ENCODE measurements at regions not wholly inside any gene's neighbourhood (a gene's known extent, or its start where the extent isn't known, plus 50 kb on each side); places are given as distances from the start of the nearest gene placed in this dataset.

- Histone ChIP-seq H3K9me3 (ENCODE audit: insufficient read depth, low read length, severe bottlenecking) (no peaks in the 10 kb centered on the region), H4K20me1 (ENCODE audit: insufficient read depth, low read length) (no peaks in the 10 kb centered on the region), H3K4me3 (ENCODE audit: low read depth in 1 of 2, low read length in 2 of 2) (no peak overlapping the region), H3K27ac (ENCODE audit: low read length) (no peak overlapping the region), H3K79me2 (ENCODE audit: insufficient read depth, low read length) (no peaks in the 10 kb centered on the region), H3K4me1 (ENCODE audit: insufficient read depth, low read length) (no peaks in the 10 kb centered on the region), H2AFZ (ENCODE audit: low read depth, low read length) (no peak overlapping the region), H3K36me3 (ENCODE audit: insufficient read depth, low read length) (no peaks in the 10 kb centered on the region), H3K27me3 (ENCODE audit: insufficient read depth, low read length, poor library complexity) (peaks cover 4% of the 10 kb centered on the region), H3K4me2 (ENCODE audit: insufficient read depth, low read length) (no peak overlapping the region), H3K9ac (ENCODE audit: low read depth, low read length) (no peak overlapping the region)
- no peak for DNase-seq
- ATAC-seq (ENCODE audit: insufficient read depth, low read depth): no peak
- no peak for TF ChIP-seq CTCF (IDR thresholded peaks at IDR 0.05; ENCODE audit: borderline replicate concordance, extremely low read depth, low read length, poor library complexity, severe bottlenecking)
These were observed 86.1 kb upstream of the SMIM30 start for GRCh38 chr7:113204415-113204814.

DNA sequence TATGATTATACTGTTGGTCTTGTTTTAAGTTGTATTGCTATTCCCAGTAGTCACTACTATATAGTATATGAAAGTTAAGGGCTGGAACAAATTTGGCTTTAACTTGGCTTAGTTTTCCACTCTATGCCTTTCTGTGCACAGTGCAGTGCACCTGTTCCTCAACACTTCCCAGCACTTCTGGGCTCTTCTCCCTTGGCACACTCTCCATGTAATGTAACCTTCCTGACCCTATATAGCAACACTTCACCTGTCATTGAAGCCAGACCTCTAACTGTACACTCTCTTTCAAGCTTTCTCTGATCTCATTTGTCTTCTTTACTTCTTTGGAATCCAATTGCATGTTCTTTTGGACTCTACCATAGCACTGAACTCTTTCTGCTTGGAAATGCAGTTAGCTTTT lies 83.9 kb upstream of the SMIM30 start:
- no peaks in the 10 kb centered on the region for H3K9me3 ChIP-seq (ENCODE audit: insufficient read depth, low read length, severe bottlenecking)
- ATAC-seq (ENCODE audit: insufficient read depth, low read depth): no peak

DNA sequence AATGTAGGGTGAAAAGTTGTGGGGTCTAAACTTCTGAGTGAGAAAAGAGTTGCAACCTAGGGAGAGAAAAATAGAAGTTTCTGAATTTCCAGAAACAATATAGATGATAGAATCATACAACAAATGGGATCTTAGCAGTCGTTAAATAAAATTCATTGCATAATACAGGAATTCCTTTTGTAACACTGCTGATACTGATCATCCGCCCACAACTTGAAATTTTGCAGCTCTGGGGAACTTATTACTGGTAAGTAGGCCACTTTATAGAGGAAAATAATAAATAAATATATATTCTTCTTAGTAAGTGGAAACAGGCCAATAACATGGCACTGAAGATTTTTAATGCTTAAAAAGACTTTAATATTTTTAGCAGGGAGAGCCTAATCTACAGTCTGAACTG lies 81.9 kb upstream of the SMIM30 start:
- no peaks in the 10 kb centered on the region for H3K9me3 ChIP-seq (ENCODE audit: insufficient read depth, low read length, severe bottlenecking)
- H3K27ac ChIP-seq (ENCODE audit: low read length): no peak overlapping the region
- ATAC-seq (ENCODE audit: insufficient read depth, low read depth): no peak
- H3K4me1 ChIP-seq (ENCODE audit: insufficient read depth, low read length): no peaks in the 10 kb centered on the region
- H3K27me3 ChIP-seq (ENCODE audit: insufficient read depth, low read length, poor library complexity): peaks cover 4% of the 10 kb centered on the region
- no peaks in the 10 kb centered on the region for H3K36me3 ChIP-seq (ENCODE audit: insufficient read depth, low read length)
- H3K4me3 ChIP-seq (ENCODE audit: low read depth in 1 of 2, low read length in 2 of 2): no peak overlapping the region
- no peak overlapping the region for H3K9ac ChIP-seq (ENCODE audit: low read depth, low read length)
- H3K79me2 ChIP-seq (ENCODE audit: insufficient read depth, low read length): no peaks in the 10 kb centered on the region
- DNase-seq: no peak
- no peak overlapping the region for H3K4me2 ChIP-seq (ENCODE audit: insufficient read depth, low read length)
- no peak overlapping the region for H2AFZ ChIP-seq (ENCODE audit: low read depth, low read length)
- H4K20me1 ChIP-seq (ENCODE audit: insufficient read depth, low read length): no peaks in the 10 kb centered on the region
- TF ChIP-seq EZH2 (IDR thresholded peaks at IDR 0.05; ENCODE audit: borderline replicate concordance, low read depth, low read length, severe bottlenecking): no peak
- TF ChIP-seq CTCF (IDR thresholded peaks at IDR 0.05; ENCODE audit: borderline replicate concordance, extremely low read depth, low read length, poor library complexity, severe bottlenecking): no peak

More for the DNA sequence above, 83.9 kb upstream of the SMIM30 start:
- H4K20me1 ChIP-seq (ENCODE audit: insufficient read depth, low read length): no peaks in the 10 kb centered on the region
- H3K4me3 ChIP-seq (ENCODE audit: low read depth in 1 of 2, low read length in 2 of 2): no peak overlapping the region
- no peaks in the 10 kb centered on the region for H3K4me1 ChIP-seq (ENCODE audit: insufficient read depth, low read length)
- H3K4me2 ChIP-seq (ENCODE audit: insufficient read depth, low read length): no peak overlapping the region
- H2AFZ ChIP-seq (ENCODE audit: low read depth, low read length): no peak overlapping the region
- no peaks in the 10 kb centered on the region for H3K36me3 ChIP-seq (ENCODE audit: insufficient read depth, low read length)
- H3K9ac ChIP-seq (ENCODE audit: low read depth, low read length): no peak overlapping the region
- H3K27me3 ChIP-seq (ENCODE audit: insufficient read depth, low read length, poor library complexity): peaks cover 4% of the 10 kb centered on the region
- H3K27ac ChIP-seq (ENCODE audit: low read length): no peak overlapping the region
- TF ChIP-seq CTCF (IDR thresholded peaks at IDR 0.05; ENCODE audit: borderline replicate concordance, extremely low read depth, low read length, poor library complexity, severe bottlenecking): no peak
- no peak for TF ChIP-seq EZH2 (IDR thresholded peaks at IDR 0.05; ENCODE audit: borderline replicate concordance, low read depth, low read length, severe bottlenecking)
- H3K79me2 ChIP-seq (ENCODE audit: insufficient read depth, low read length): no peaks in the 10 kb centered on the region
- no peak for DNase-seq

DNA sequence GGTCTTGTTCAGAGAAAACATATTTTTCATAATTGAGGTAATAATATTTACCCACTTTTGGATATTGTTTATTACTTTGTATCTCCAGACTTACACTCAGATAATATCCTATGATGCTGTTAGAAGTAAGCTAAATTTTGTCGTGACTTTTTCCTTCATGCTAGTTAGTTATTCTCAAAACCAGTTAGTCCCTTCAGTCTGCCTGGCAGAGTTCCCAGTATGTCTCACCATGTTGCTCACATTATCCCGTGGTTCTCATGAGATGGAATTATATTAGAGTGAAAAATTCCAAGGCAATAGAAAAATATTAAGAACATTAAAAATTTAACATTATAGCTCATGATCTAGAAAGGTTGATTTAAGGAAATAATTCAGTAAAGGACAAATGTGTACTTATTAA lies 81.5 kb upstream of the SMIM30 start:
- TF ChIP-seq CTCF (IDR thresholded peaks at IDR 0.05; ENCODE audit: borderline replicate concordance, extremely low read depth, low read length, poor library complexity, severe bottlenecking) (no peak), EZH2 (IDR thresholded peaks at IDR 0.05; ENCODE audit: borderline replicate concordance, low read depth, low read length, severe bottlenecking) (no peak)
- no peak for DNase-seq
- Histone ChIP-seq H2AFZ (ENCODE audit: low read depth, low read length) (no peak overlapping the region), H3K4me2 (ENCODE audit: insufficient read depth, low read length) (no peak overlapping the region), H3K9me3 (ENCODE audit: insufficient read depth, low read length, severe bottlenecking) (no peaks in the 10 kb centered on the region), H3K4me3 (ENCODE audit: low read depth in 1 of 2, low read length in 2 of 2) (no peak overlapping the region), H3K4me1 (ENCODE audit: insufficient read depth, low read length) (no peaks in the 10 kb centered on the region), H3K79me2 (ENCODE audit: insufficient read depth, low read length) (no peaks in the 10 kb centered on the region), H3K36me3 (ENCODE audit: insufficient read depth, low read length) (no peaks in the 10 kb centered on the region), H4K20me1 (ENCODE audit: insufficient read depth, low read length) (no peaks in the 10 kb centered on the region), H3K27me3 (ENCODE audit: insufficient read depth, low read length, poor library complexity) (peaks cover 4% of the 10 kb centered on the region), H3K9ac (ENCODE audit: low read depth, low read length) (no peak overlapping the region), H3K27ac (ENCODE audit: low read length) (no peak overlapping the region)
- no peak for ATAC-seq (ENCODE audit: insufficient read depth, low read depth)

Data from DND-41 (cell line).